Hepatocyte (in vitro differentiated cells): ENCODE measurements at regions not wholly inside any gene's neighbourhood (a gene's known extent, or its start where the extent isn't known, plus 50 kb on each side); places are given as distances from the start of the nearest gene placed in this dataset.
A peak's percentile ranks its signal among the peaks of the same experiment; 100 is the strongest.

Experiments
- DNase-seq: peaks from one replicate; pipeline ENCODE4 v3.0.0-alpha.2; 2016; ENCODE audit warnings: low spot score
- H2AFZ ChIP-seq: fragments of 200-600 bp; sonication (generic); 2 replicates; pipeline ENCODE4 v1.6.0; 2016; ENCODE audit warnings: antibody characterized with exemption, mild to moderate bottlenecking
- H3K27ac ChIP-seq: fragments of 200-600 bp; sonication (generic); 2 replicates; pipeline ENCODE4 v1.5.1; 2016; ENCODE audit warnings: mild to moderate bottlenecking
- H3K27me3 ChIP-seq: fragments of 200-600 bp; sonication (generic); 2 replicates; pipeline ENCODE4 v1.6.1; 2016
- H3K36me3 ChIP-seq: fragments of 200-600 bp; sonication (generic); replicated peaks from 2 replicates; pipeline ENCODE4 v1.5.1; 2016; ENCODE audit warnings: low read depth; ENCODE audit not compliant: insufficient read depth
- H3K4me1 ChIP-seq: fragments of 200-600 bp; sonication (generic); 2 replicates; pipeline ENCODE4 v1.5.1; 2016; ENCODE audit warnings: mild to moderate bottlenecking, moderate library complexity; ENCODE audit not compliant: insufficient read depth
- H3K4me2 ChIP-seq: fragments of 200-600 bp; sonication (generic); 2 replicates; pipeline ENCODE4 v1.6.0; 2016
- H3K4me3 ChIP-seq: fragments of 200-600 bp; sonication (generic); 2 replicates; pipeline ENCODE4 v1.5.1; 2016; ENCODE audit warnings: mild to moderate bottlenecking
- H3K79me2 ChIP-seq: fragments of 200-600 bp; sonication (generic); 2 replicates; pipeline ENCODE4 v1.6.0; 2017; ENCODE audit warnings: mild to moderate bottlenecking
- H3K9me2 ChIP-seq: fragments of 200-600 bp; sonication (generic); replicated peaks from 2 replicates; pipeline ENCODE4 v1.6.0; 2017; ENCODE audit warnings: mild to moderate bottlenecking; ENCODE audit not compliant: insufficient read depth
- H3K9me3 ChIP-seq: fragments of 200-600 bp; sonication (generic); 2 replicates; pipeline ENCODE4 v1.5.1; 2016; ENCODE audit warnings: low read depth, mild to moderate bottlenecking
- H4K20me1 ChIP-seq: fragments of 200-600 bp; sonication (generic); 2 replicates; pipeline ENCODE4 v1.6.0; 2016; ENCODE audit warnings: mild to moderate bottlenecking; ENCODE audit not compliant: insufficient read depth, poor library complexity, severe bottlenecking
- EZH2 ChIP-seq: fragments of 200-600 bp; sonication (generic); IDR thresholded peaks from 2 replicates; pipeline ENCODE4 v1.6.1; 2016; ENCODE audit warnings: antibody characterized with exemption, mild to moderate bottlenecking, borderline replicate concordance
- EZH2phosphoT487 ChIP-seq: fragments of 200-600 bp; sonication (generic); IDR thresholded peaks from one replicate; pipeline ENCODE4 v1.6.1; 2018; ENCODE audit warnings: antibody characterized with exemption, mild to moderate bottlenecking, low read depth, moderate library complexity; ENCODE audit not compliant: unreplicated experiment, severe bottlenecking
- WGBS: methylation state at CpG from one replicate; pipeline ENCODE4 v1.1.6; 2016; ENCODE audit warnings: low lambda C conversion rate; ENCODE audit errors: missing lambda C conversion rate; 5-methylcytosine and 5-hydroxymethylcytosine counted together
- TF ChIP-seq, protein P1 (sequence below): fragments of 200-600 bp; sonication (generic); IDR thresholded peaks from 2 replicates; pipeline ENCODE4 v1.5.1; 2016; ENCODE audit warnings: antibody characterized with exemption, mild to moderate bottlenecking; ENCODE audit not compliant: poor library complexity

DNA sequence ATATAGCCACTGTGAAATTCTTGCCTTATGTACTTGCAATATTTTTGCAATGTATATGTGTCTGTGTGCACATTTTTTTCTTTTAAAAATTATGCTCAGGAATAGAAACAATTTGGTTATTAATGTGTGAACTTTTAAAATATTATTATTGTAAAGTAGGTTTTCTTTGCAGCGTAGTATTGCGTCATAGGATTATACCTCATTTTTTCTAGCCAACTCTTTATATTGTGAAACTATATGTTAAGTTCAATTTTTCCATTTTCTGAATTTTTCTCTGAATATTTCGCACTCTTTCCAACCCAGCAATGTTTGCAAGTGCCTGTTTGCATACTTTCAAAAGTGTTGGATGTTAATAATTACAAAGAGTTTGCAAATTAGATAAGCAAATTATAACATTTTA lies 471.6 kb upstream of the LMO3 start:
- H3K4me2 ChIP-seq: no peak overlapping the region
- TF ChIP-seq EZH2: no peak
- TF ChIP-seq, protein P1, sequence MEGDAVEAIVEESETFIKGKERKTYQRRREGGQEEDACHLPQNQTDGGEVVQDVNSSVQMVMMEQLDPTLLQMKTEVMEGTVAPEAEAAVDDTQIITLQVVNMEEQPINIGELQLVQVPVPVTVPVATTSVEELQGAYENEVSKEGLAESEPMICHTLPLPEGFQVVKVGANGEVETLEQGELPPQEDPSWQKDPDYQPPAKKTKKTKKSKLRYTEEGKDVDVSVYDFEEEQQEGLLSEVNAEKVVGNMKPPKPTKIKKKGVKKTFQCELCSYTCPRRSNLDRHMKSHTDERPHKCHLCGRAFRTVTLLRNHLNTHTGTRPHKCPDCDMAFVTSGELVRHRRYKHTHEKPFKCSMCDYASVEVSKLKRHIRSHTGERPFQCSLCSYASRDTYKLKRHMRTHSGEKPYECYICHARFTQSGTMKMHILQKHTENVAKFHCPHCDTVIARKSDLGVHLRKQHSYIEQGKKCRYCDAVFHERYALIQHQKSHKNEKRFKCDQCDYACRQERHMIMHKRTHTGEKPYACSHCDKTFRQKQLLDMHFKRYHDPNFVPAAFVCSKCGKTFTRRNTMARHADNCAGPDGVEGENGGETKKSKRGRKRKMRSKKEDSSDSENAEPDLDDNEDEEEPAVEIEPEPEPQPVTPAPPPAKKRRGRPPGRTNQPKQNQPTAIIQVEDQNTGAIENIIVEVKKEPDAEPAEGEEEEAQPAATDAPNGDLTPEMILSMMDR: no peak
- no peak for TF ChIP-seq EZH2phosphoT487
- no peak overlapping the region for H2AFZ ChIP-seq
- no peaks in the 10 kb centered on the region for H4K20me1 ChIP-seq
- no peaks in the 10 kb centered on the region for H3K27me3 ChIP-seq
- no peaks in the 10 kb centered on the region for H3K9me2 ChIP-seq
- no peaks in the 10 kb centered on the region for H3K9me3 ChIP-seq
- no peaks in the 10 kb centered on the region for H3K4me1 ChIP-seq
- no peaks in the 10 kb centered on the region for H3K79me2 ChIP-seq
- H3K4me3 ChIP-seq: no peak overlapping the region
- no peak overlapping the region for H3K27ac ChIP-seq
- H3K36me3 ChIP-seq: no peaks in the 10 kb centered on the region
- DNase-seq: no peak
- WGBS: 95% methylated on average over 3 of the region's 3 CpGs

DNA sequence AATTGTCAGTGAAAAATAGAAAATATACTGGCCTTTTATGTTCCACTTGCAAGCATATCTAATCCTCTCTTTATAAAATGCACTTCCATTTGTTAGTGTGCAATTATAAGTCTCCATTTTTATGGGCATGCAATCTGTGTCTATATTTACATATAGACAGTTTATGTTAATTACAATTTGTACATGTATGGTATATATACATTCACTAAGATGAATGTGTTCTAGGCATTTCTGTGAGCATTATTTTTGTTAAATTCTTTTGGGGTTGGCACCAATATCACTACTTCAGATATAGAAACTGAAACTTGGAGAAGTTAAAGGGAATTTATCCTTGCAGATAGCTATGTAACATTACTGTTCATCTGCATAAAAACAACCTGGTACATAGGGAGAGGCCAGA lies 470.8 kb upstream of the LMO3 start:
- H3K79me2 ChIP-seq: no peaks in the 10 kb centered on the region
- H3K4me2 ChIP-seq: no peak overlapping the region
- no peaks in the 10 kb centered on the region for H3K9me2 ChIP-seq
- H3K27ac ChIP-seq: no peak overlapping the region
- H3K36me3 ChIP-seq: no peaks in the 10 kb centered on the region
- no peaks in the 10 kb centered on the region for H3K4me1 ChIP-seq
- H2AFZ ChIP-seq: no peak overlapping the region
- no peak for TF ChIP-seq EZH2
- no peak for TF ChIP-seq EZH2phosphoT487
- TF ChIP-seq, protein P1: no peak
- H3K27me3 ChIP-seq: no peaks in the 10 kb centered on the region
- DNase-seq: no peak
- H3K4me3 ChIP-seq: no peak overlapping the region
- no peaks in the 10 kb centered on the region for H3K9me3 ChIP-seq
- no peaks in the 10 kb centered on the region for H4K20me1 ChIP-seq

DNA sequence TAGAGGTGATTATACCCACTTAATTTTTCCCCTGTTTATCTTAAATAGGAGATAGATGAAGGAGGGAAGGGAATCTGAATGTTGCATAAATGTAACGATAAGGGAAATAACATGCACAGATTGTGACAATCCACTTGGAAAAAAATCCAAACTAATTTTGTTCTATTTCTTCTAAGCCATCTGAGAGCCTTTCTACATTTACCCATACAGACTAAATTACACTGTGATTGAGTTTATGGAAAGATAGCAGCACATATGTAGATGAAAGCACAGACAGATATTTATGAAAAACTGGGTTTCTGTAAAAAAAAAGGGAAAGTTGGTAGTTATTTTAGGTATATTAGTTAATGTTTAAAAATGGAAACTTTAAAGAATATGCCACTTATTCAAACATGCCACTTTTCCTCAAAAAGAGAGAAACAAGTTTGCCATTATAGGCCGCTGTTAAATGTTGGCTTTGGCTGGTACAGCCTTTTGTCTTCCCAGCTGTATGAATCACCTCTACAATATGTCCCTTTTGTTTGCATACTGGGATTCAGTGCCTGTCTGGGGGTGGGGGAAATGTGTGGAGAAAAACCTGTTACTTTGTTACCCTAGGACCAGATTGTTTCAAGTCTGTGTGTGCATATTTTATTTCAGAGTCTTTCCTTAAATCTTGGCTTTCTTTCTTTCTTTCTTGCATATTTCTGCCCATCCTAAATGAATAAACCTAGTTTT lies 470.2 kb upstream of the LMO3 start:
- no peaks in the 10 kb centered on the region for H3K27me3 ChIP-seq
- no peaks in the 10 kb centered on the region for H3K36me3 ChIP-seq
- H3K9me3 ChIP-seq: no peaks in the 10 kb centered on the region
- H3K4me3 ChIP-seq: no peak overlapping the region
- WGBS: 79% methylated on average over 2 of the region's 2 CpGs
- no peak overlapping the region for H3K4me2 ChIP-seq
- H3K79me2 ChIP-seq: no peaks in the 10 kb centered on the region
- no peak for TF ChIP-seq EZH2phosphoT487
- TF ChIP-seq, protein P1: no peak
- TF ChIP-seq EZH2: no peak
- H4K20me1 ChIP-seq: no peaks in the 10 kb centered on the region
- peak; percentile 13 for DNase-seq
- H3K27ac ChIP-seq: peak overlapping the region; percentile 21
- no peak overlapping the region for H2AFZ ChIP-seq
- H3K4me1 ChIP-seq: no peaks in the 10 kb centered on the region
- no peaks in the 10 kb centered on the region for H3K9me2 ChIP-seq
